Transverse colon (tissue), 4 donors: ENCODE measurements at regions not wholly inside any gene's neighbourhood (a gene's known extent, or its start where the extent isn't known, plus 50 kb on each side); places are given as distances from the start of the nearest gene placed in this dataset.

ENCODE experiments used
- POLR2A ChIP-seq: fragments of 450-650 bp; IDR thresholded peaks from one replicate; pipeline ENCODE4 v1.6.1; 2016; ENCODE audit warnings: antibody characterized with exemption, mild to moderate bottlenecking, moderate library complexity
- POLR2AphosphoS5 ChIP-seq, 3 donors: sonication (generic); formaldehyde crosslinking; IDR thresholded peaks; one replicate each; pipeline ENCODE4 v1.6.1; 2016; ENCODE audit warnings: antibody characterized with exemption in 3 of 3
- TF ChIP-seq, protein P1 (sequence below), 5 experiments: fragments of 200-600 bp in 3 of 5; fragments of 450-650 bp in 2 of 5; sonication (generic) in 3 of 5; IDR thresholded peaks; 1 replicate in 2 of 5; 2 replicates in 3 of 5; pipeline ENCODE4 v1.5.1; 2016 to 2017; ENCODE audit warnings: antibody characterized with exemption in 5 of 5, inconsistent platforms in 3 of 5, mild to moderate bottlenecking in 2 of 5, moderate library complexity in 1 of 5

DNA sequence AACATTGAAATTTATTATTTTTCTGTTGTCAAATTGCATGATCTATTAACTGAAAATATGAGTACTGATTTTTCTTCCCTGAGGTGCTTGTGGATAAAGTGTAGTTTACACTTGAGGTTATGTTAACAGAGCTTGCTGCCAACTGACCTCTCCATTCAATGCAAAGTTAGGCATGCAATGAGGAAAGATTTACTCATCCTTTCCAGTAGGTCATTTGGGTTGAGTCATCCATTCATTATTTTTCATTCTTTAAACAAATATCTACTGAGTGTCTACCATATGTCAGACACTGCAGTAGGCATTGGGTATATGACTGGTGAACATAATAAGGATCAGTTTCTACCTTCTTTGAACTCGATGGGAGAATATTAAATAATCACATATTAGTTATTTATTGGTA, 604.1 kb downstream of the EDEM1 start:
- TF ChIP-seq POLR2A (no peak), POLR2AphosphoS5 (IDR thresholded peaks at IDR 0.05) (no peak)
- TF ChIP-seq, protein P1, sequence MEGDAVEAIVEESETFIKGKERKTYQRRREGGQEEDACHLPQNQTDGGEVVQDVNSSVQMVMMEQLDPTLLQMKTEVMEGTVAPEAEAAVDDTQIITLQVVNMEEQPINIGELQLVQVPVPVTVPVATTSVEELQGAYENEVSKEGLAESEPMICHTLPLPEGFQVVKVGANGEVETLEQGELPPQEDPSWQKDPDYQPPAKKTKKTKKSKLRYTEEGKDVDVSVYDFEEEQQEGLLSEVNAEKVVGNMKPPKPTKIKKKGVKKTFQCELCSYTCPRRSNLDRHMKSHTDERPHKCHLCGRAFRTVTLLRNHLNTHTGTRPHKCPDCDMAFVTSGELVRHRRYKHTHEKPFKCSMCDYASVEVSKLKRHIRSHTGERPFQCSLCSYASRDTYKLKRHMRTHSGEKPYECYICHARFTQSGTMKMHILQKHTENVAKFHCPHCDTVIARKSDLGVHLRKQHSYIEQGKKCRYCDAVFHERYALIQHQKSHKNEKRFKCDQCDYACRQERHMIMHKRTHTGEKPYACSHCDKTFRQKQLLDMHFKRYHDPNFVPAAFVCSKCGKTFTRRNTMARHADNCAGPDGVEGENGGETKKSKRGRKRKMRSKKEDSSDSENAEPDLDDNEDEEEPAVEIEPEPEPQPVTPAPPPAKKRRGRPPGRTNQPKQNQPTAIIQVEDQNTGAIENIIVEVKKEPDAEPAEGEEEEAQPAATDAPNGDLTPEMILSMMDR (IDR thresholded peaks at IDR 0.05) = no peak
